ENCODE measurements at regions not wholly inside any gene's neighbourhood (a gene's known extent, or its start where the extent isn't known, plus 50 kb on each side); places are given as distances from the start of the nearest gene placed in this dataset.

GRCh38 chr15:95842576-95842975, 487.9 kb upstream of the NR2F2 start:
- Histone ChIP-seq H3K36me3 (no peaks in the 10 kb centered on the region), H3K4me3 (ENCODE audit: low read depth, low read length) (no peak overlapping the region), H3K27me3 (no peaks in the 10 kb centered on the region), H3K4me1 (no peaks in the 10 kb centered on the region), H3K9me3 (no peaks in the 10 kb centered on the region)
- TF ChIP-seq CTCF (IDR thresholded peaks at IDR 0.05; ENCODE audit: low read depth, low read length): no peak
- no peak for DNase-seq

GRCh38 chr15:95843241-95843910, 487.1 kb upstream of the NR2F2 start:
- Histone ChIP-seq H3K27me3 (no peaks in the 10 kb centered on the region), H3K36me3 (no peaks in the 10 kb centered on the region), H3K4me3 (ENCODE audit: low read depth, low read length) (no peak overlapping the region), H3K4me1 (no peaks in the 10 kb centered on the region), H3K9me3 (no peaks in the 10 kb centered on the region)
- no peak for TF ChIP-seq CTCF (IDR thresholded peaks at IDR 0.05; ENCODE audit: low read depth, low read length)
- DNase-seq: no peak

- no peaks in the 10 kb centered on the region for H3K36me3 ChIP-seq
- H3K4me1 ChIP-seq: no peaks in the 10 kb centered on the region
- no peaks in the 10 kb centered on the region for H3K27me3 ChIP-seq
- no peak for TF ChIP-seq CTCF (IDR thresholded peaks at IDR 0.05; ENCODE audit: low read depth, low read length)
- no peak overlapping the region for H3K4me3 ChIP-seq (ENCODE audit: low read depth, low read length)
- no peaks in the 10 kb centered on the region for H3K9me3 ChIP-seq
- no peak for DNase-seq
Measured at GRCh38 chr15:95845862-95846515, 484.5 kb upstream of the NR2F2 start.

- DNase-seq: no peak
- no peak for TF ChIP-seq CTCF (IDR thresholded peaks at IDR 0.05; ENCODE audit: low read depth, low read length)
- H3K9me3 ChIP-seq: no peaks in the 10 kb centered on the region
- no peaks in the 10 kb centered on the region for H3K36me3 ChIP-seq
- H3K4me1 ChIP-seq: no peaks in the 10 kb centered on the region
- no peaks in the 10 kb centered on the region for H3K27me3 ChIP-seq
- H3K4me3 ChIP-seq (ENCODE audit: low read depth, low read length): no peak overlapping the region
Measured at GRCh38 chr15:95848126-95848525, 482.4 kb upstream of the NR2F2 start.

- peak; percentile 19; the same call in 1 of the 2 replicates for TF ChIP-seq CTCF (IDR thresholded peaks at IDR 0.05; ENCODE audit: low read depth, low read length)
- H3K36me3 ChIP-seq: no peaks in the 10 kb centered on the region
- no peaks in the 10 kb centered on the region for H3K27me3 ChIP-seq
- DNase-seq: no peak
- H3K4me3 ChIP-seq (ENCODE audit: low read depth, low read length): no peak overlapping the region
- H3K9me3 ChIP-seq: no peaks in the 10 kb centered on the region
- no peaks in the 10 kb centered on the region for H3K4me1 ChIP-seq
Measured at GRCh38 chr15:95850837-95851236, 479.7 kb upstream of the NR2F2 start.

- no peak for TF ChIP-seq CTCF (IDR thresholded peaks at IDR 0.05; ENCODE audit: low read depth, low read length)
- Histone ChIP-seq H3K27me3 (no peaks in the 10 kb centered on the region), H3K36me3 (no peaks in the 10 kb centered on the region), H3K9me3 (no peaks in the 10 kb centered on the region), H3K4me3 (ENCODE audit: low read depth, low read length) (no peak overlapping the region), H3K4me1 (no peaks in the 10 kb centered on the region)
- DNase-seq: no peak
Measured at GRCh38 chr15:95853350-95853749, 477.1 kb upstream of the NR2F2 start.
